ENCODE measurements at regions not wholly inside any gene's neighbourhood (a gene's known extent, or its start where the extent isn't known, plus 50 kb on each side); places are given as distances from the start of the nearest gene placed in this dataset.

DNA sequence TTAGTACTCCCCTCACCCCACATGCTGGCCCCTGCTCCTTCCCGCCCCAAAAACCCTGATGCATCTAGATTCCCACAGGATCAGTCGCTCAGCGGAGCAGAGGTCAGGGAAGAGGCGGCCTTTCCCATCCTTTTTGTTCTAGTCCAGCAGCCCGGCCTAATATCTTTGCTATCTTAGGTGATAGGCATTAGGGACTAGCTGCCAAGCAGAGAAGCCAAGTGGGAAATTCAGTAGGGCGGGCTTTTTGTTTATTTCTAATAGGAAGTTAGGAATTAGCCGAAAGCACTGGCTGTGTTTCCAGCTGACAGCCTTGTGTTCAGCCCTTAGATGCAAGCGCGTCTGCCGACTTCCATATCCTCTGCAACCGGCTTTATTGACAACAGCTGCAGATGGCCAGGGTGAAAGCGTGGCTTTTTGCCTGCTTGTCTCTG is 59.0 kb upstream of the BCAR3 start:
- in situ Hi-C loops (cut with MboI): no loop called here
- H3K4me3 ChIP-seq: no peak overlapping the region
- H4K20me1 ChIP-seq (ENCODE audit: insufficient read depth): no peaks in the 10 kb centered on the region
- no peak for TF ChIP-seq EZH2phosphoT487 (IDR thresholded peaks at IDR 0.05; ENCODE audit: insufficient read depth, low read depth)
- H3K9ac ChIP-seq: no peak overlapping the region
- no peak for DNase-seq
- H3K4me1 ChIP-seq (ENCODE audit: insufficient read depth): peaks cover 33% of the 10 kb centered on the region
- H3F3A ChIP-seq (ENCODE audit: insufficient read depth): peaks cover 27% of the 10 kb centered on the region
- 81 to 82% methylated on average over 12 of the region's 12 CpGs for WGBS, 2 experiments (ENCODE audit: low coverage in 1 of 2, low lambda C conversion rate in 2 of 2, missing lambda C conversion rate in 2 of 2)
- no peaks in the 10 kb centered on the region for H3K79me2 ChIP-seq (ENCODE audit: insufficient read depth)
- H3K36me3 ChIP-seq (ENCODE audit: low read depth): no peaks in the 10 kb centered on the region
- no peaks in the 10 kb centered on the region for H3K9me2 ChIP-seq (ENCODE audit: insufficient read depth)
- H2AFZ ChIP-seq: no peak overlapping the region; the same call in 1 of the 2 replicates
- H3K4me2 ChIP-seq (ENCODE audit: unreplicated experiment): no peak overlapping the region
- no peaks in the 10 kb centered on the region for H3K9me3 ChIP-seq (ENCODE audit: low read depth)
- no peak overlapping the region for H3K27ac ChIP-seq
- H3K27me3 ChIP-seq (replicated peaks; ENCODE audit: insufficient read depth): no peaks in the 10 kb centered on the region

GRCh38 chr1:93740157-93740556 is 58.5 kb upstream of the BCAR3 start:
- Histone ChIP-seq H3K9ac (no peak overlapping the region), H4K20me1 (ENCODE audit: insufficient read depth) (no peaks in the 10 kb centered on the region), H3K79me2 (ENCODE audit: insufficient read depth) (no peaks in the 10 kb centered on the region), H3F3A (ENCODE audit: insufficient read depth) (peaks cover 32% of the 10 kb centered on the region), H3K9me2 (ENCODE audit: insufficient read depth) (no peaks in the 10 kb centered on the region), H3K27ac (no peak overlapping the region), H3K9me3 (ENCODE audit: low read depth) (no peaks in the 10 kb centered on the region), H3K4me2 (ENCODE audit: unreplicated experiment) (no peak overlapping the region), H2AFZ (no peak overlapping the region), H3K4me1 (ENCODE audit: insufficient read depth) (peaks cover 38% of the 10 kb centered on the region), H3K27me3 (replicated peaks; ENCODE audit: insufficient read depth) (no peaks in the 10 kb centered on the region), H3K36me3 (ENCODE audit: low read depth) (no peaks in the 10 kb centered on the region), H3K4me3 (no peak overlapping the region)
- TF ChIP-seq EZH2phosphoT487 (IDR thresholded peaks at IDR 0.05; ENCODE audit: insufficient read depth, low read depth) (no peak), EZH2 (IDR thresholded peaks at IDR 0.05; ENCODE audit: insufficient read depth, poor library complexity, severe bottlenecking) (no peak)
- 97 to 98% methylated on average over 3 of the region's 3 CpGs for WGBS, 2 experiments (ENCODE audit: low coverage in 1 of 2, low lambda C conversion rate in 2 of 2, missing lambda C conversion rate in 2 of 2)
- in situ Hi-C loops (cut with MboI): no loop called here
- no peak for DNase-seq

DNA sequence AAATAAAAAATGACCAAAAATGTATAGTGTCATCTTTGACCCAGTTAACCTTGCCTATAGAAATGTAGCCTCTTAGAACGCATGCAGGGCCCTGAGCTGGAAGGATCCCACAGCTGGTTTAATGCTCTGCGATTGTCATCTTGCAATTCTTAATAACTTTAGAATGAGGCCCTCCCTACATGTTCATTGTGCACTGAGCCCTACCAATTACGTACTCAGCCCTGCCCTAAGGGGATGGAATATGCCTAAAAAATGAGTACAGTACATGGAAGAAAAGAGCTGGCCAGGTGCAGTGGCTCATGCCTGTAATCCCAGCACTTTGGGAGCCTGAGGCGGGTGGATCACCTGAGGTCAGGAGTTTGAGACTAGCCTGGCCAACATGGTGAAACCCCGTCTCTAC is 57.8 kb upstream of the BCAR3 start:
- 97% methylated on average over 5 of the region's 5 CpGs for WGBS, 2 experiments (ENCODE audit: low coverage in 1 of 2, low lambda C conversion rate in 2 of 2, missing lambda C conversion rate in 2 of 2)
- no peak overlapping the region for H2AFZ ChIP-seq
- H3K9me2 ChIP-seq (ENCODE audit: insufficient read depth): no peaks in the 10 kb centered on the region
- peaks cover 39% of the 10 kb centered on the region for H3F3A ChIP-seq (ENCODE audit: insufficient read depth)
- no peaks in the 10 kb centered on the region for H3K9me3 ChIP-seq (ENCODE audit: low read depth)
- in situ Hi-C loops (cut with MboI): no loop called here
- no peak for TF ChIP-seq EZH2 (IDR thresholded peaks at IDR 0.05; ENCODE audit: insufficient read depth, poor library complexity, severe bottlenecking)
- no peak for TF ChIP-seq EZH2phosphoT487 (IDR thresholded peaks at IDR 0.05; ENCODE audit: insufficient read depth, low read depth)
- no peak overlapping the region for H3K27ac ChIP-seq
- H3K9ac ChIP-seq: no peak overlapping the region
- no peaks in the 10 kb centered on the region for H3K79me2 ChIP-seq (ENCODE audit: insufficient read depth)
- no peaks in the 10 kb centered on the region for H3K27me3 ChIP-seq (replicated peaks; ENCODE audit: insufficient read depth)
- no peak for DNase-seq
- H3K36me3 ChIP-seq (ENCODE audit: low read depth): no peaks in the 10 kb centered on the region
- no peaks in the 10 kb centered on the region for H4K20me1 ChIP-seq (ENCODE audit: insufficient read depth)
- no peak overlapping the region for H3K4me2 ChIP-seq (ENCODE audit: unreplicated experiment)
- H3K4me1 ChIP-seq (ENCODE audit: insufficient read depth): peaks cover 43% of the 10 kb centered on the region
- H3K4me3 ChIP-seq: no peak overlapping the region

DNA sequence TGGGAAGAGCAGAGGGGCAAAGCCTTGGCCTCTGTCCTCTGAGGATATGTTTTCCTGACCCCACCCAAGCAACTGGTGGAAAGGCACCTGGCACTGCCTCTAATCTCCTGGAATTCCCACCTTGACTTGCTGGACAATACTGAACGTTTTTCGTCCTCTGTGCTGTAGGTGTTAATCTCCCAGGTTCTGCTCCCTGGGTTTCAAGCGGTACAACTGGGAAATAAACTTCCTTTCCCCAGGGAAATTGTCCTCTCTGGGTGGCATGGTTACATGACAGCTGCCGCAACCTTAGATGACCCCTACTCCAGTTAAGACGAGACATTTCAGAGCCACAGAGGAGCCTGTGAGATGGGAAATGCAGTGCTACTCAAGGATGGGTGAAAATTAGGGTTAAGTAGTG is 57.3 kb upstream of the BCAR3 start:
- 94 to 98% methylated on average over 5 of the region's 5 CpGs for WGBS, 2 experiments (ENCODE audit: low coverage in 1 of 2, low lambda C conversion rate in 2 of 2, missing lambda C conversion rate in 2 of 2)
- Histone ChIP-seq H3K9me3 (ENCODE audit: low read depth) (no peaks in the 10 kb centered on the region), H2AFZ (no peak overlapping the region), H3K27ac (peak overlapping the region; percentile 83), H3K4me2 (ENCODE audit: unreplicated experiment) (peak overlapping the region; percentile 27), H3K9ac (peak overlapping the region; percentile 39; the same call in 1 of the 2 replicates), H3F3A (ENCODE audit: insufficient read depth) (peaks cover 39% of the 10 kb centered on the region), H3K36me3 (ENCODE audit: low read depth) (no peaks in the 10 kb centered on the region), H3K27me3 (replicated peaks; ENCODE audit: insufficient read depth) (no peaks in the 10 kb centered on the region), H3K4me1 (ENCODE audit: insufficient read depth) (peaks cover 43% of the 10 kb centered on the region), H3K9me2 (ENCODE audit: insufficient read depth) (no peaks in the 10 kb centered on the region), H3K4me3 (no peak overlapping the region), H4K20me1 (ENCODE audit: insufficient read depth) (no peaks in the 10 kb centered on the region), H3K79me2 (ENCODE audit: insufficient read depth) (no peaks in the 10 kb centered on the region)
- in situ Hi-C loops (cut with MboI): no loop called here
- no peak for TF ChIP-seq EZH2phosphoT487 (IDR thresholded peaks at IDR 0.05; ENCODE audit: insufficient read depth, low read depth)
- no peak for TF ChIP-seq EZH2 (IDR thresholded peaks at IDR 0.05; ENCODE audit: insufficient read depth, poor library complexity, severe bottlenecking)
- DNase-seq: no peak

- H3K9ac ChIP-seq: no peak overlapping the region; the same call in none of the 2 replicates
- DNase-seq: peak; percentile 99
- peaks cover 43% of the 10 kb centered on the region for H3K4me1 ChIP-seq (ENCODE audit: insufficient read depth)
- peak overlapping the region; percentile 83 for H3K27ac ChIP-seq
- H3K79me2 ChIP-seq (ENCODE audit: insufficient read depth): no peaks in the 10 kb centered on the region
- H3K9me2 ChIP-seq (ENCODE audit: insufficient read depth): no peaks in the 10 kb centered on the region
- TF ChIP-seq EZH2 (IDR thresholded peaks at IDR 0.05; ENCODE audit: insufficient read depth, poor library complexity, severe bottlenecking) (no peak), EZH2phosphoT487 (IDR thresholded peaks at IDR 0.05; ENCODE audit: insufficient read depth, low read depth) (peak; percentile 73; the same call in 1 of the 2 replicates)
- H3K4me3 ChIP-seq: no peak overlapping the region
- WGBS, 2 experiments (ENCODE audit: low coverage in 1 of 2, low lambda C conversion rate in 2 of 2, missing lambda C conversion rate in 2 of 2): 3 to 4% methylated on average over 7 of the region's 7 CpGs
- no peaks in the 10 kb centered on the region for H3K36me3 ChIP-seq (ENCODE audit: low read depth)
- H2AFZ ChIP-seq: no peak overlapping the region
- no peaks in the 10 kb centered on the region for H4K20me1 ChIP-seq (ENCODE audit: insufficient read depth)
- no peaks in the 10 kb centered on the region for H3K27me3 ChIP-seq (replicated peaks; ENCODE audit: insufficient read depth)
- in situ Hi-C loops (cut with MboI): no loop called here
- H3F3A ChIP-seq (ENCODE audit: insufficient read depth): peaks cover 39% of the 10 kb centered on the region
- no peaks in the 10 kb centered on the region for H3K9me3 ChIP-seq (ENCODE audit: low read depth)
- H3K4me2 ChIP-seq (ENCODE audit: unreplicated experiment): peak overlapping the region; percentile 20
These were observed 56.5 kb upstream of the BCAR3 start for GRCh38 chr1:93738075-93738622.
